Smooth muscle cell (in vitro differentiated cells): ENCODE measurements at regions not wholly inside any gene's neighbourhood (a gene's known extent, or its start where the extent isn't known, plus 50 kb on each side); places are given as distances from the start of the nearest gene placed in this dataset.

Source experiments
- DNase-seq: peaks from one replicate; lab custom pipeline; 2025; ENCODE audit not compliant: unreplicated experiment; lab: John Stamatoyannopoulos, UW
- H2AFZ ChIP-seq: fragments of 200-600 bp; sonication (generic); 2 replicates; pipeline ENCODE4 v1.6.0; 2016; ENCODE audit warnings: antibody characterized with exemption, low read depth, mild to moderate bottlenecking
- H3F3A ChIP-seq: fragments of 200-600 bp; sonication (generic); 2 replicates; pipeline ENCODE4 v1.6.0; 2017; ENCODE audit warnings: antibody characterized with exemption, low read depth
- H3K27ac ChIP-seq: fragments of 200-600 bp; sonication (generic); 2 replicates; pipeline ENCODE4 v1.5.1; 2016; ENCODE audit warnings: low read depth, mild to moderate bottlenecking
- H3K27me3 ChIP-seq: fragments of 200-600 bp; sonication (generic); 2 replicates; pipeline ENCODE4 v1.6.1; 2016; ENCODE audit warnings: low read depth, mild to moderate bottlenecking
- H3K36me3 ChIP-seq: fragments of 200-600 bp; sonication (generic); 2 replicates; pipeline ENCODE4 v1.5.1; 2016; ENCODE audit warnings: low read depth
- H3K4me1 ChIP-seq: fragments of 200-600 bp; sonication (generic); 2 replicates; pipeline ENCODE4 v1.5.1; 2016; ENCODE audit warnings: low read depth
- H3K4me2 ChIP-seq: fragments of 200-600 bp; sonication (generic); 2 replicates; pipeline ENCODE4 v1.6.0; 2016; ENCODE audit warnings: mild to moderate bottlenecking
- H3K4me3 ChIP-seq: fragments of 200-600 bp; sonication (generic); 2 replicates; pipeline ENCODE4 v1.5.1; 2016; ENCODE audit warnings: mild to moderate bottlenecking
- H3K79me2 ChIP-seq: fragments of 200-600 bp; sonication (generic); 2 replicates; pipeline ENCODE4 v1.6.0; 2016; ENCODE audit warnings: low read depth, mild to moderate bottlenecking
- H3K9ac ChIP-seq: fragments of 200-600 bp; sonication (generic); 2 replicates; pipeline ENCODE4 v1.6.0; 2016; ENCODE audit warnings: low read depth
- H3K9me3 ChIP-seq: fragments of 200-600 bp; sonication (generic); replicated peaks from 2 replicates; pipeline ENCODE4 v1.5.1; 2016; ENCODE audit warnings: low read depth
- H4K20me1 ChIP-seq: fragments of 200-600 bp; sonication (generic); 2 replicates; pipeline ENCODE4 v1.6.0; 2016; ENCODE audit warnings: low read depth
- CTCF ChIP-seq: fragments of 200-600 bp; sonication (generic); IDR thresholded peaks from 2 replicates; pipeline ENCODE4 v1.5.1; 2017; ENCODE audit warnings: borderline replicate concordance, mild to moderate bottlenecking, antibody characterized with exemption; ENCODE audit not compliant: insufficient read depth, poor library complexity, severe bottlenecking
- WGBS: methylation state at CpG from one replicate; pipeline ENCODE4 v1.1.7; 2016; ENCODE audit warnings: low lambda C conversion rate; 5-methylcytosine and 5-hydroxymethylcytosine counted together

- Histone ChIP-seq H2AFZ (no peak overlapping the region), H3K79me2 (no peaks in the 10 kb centered on the region), H3K9ac (no peak overlapping the region), H4K20me1 (no peaks in the 10 kb centered on the region), H3K27me3 (peaks cover 8% of the 10 kb centered on the region), H3K9me3 (no peaks in the 10 kb centered on the region), H3K27ac (no peak overlapping the region), H3K4me3 (no peak overlapping the region), H3K4me2 (no peak overlapping the region), H3K4me1 (no peaks in the 10 kb centered on the region), H3F3A (no peaks in the 10 kb centered on the region), H3K36me3 (no peaks in the 10 kb centered on the region)
- DNase-seq, result no peak
- no peak for TF ChIP-seq CTCF
- WGBS, result 64% methylated on average over 2 of the region's 2 CpGs
Observed at GRCh38 chr20:5482791-5483190, 128.0 kb downstream of the GPCPD1 start.

- H3F3A ChIP-seq, result no peaks in the 10 kb centered on the region
- no peak overlapping the region for H3K27ac ChIP-seq
- no peaks in the 10 kb centered on the region for H3K79me2 ChIP-seq
- no peak overlapping the region for H3K9ac ChIP-seq
- H3K36me3 ChIP-seq, result no peaks in the 10 kb centered on the region
- no peak overlapping the region for H3K4me2 ChIP-seq
- H3K4me1 ChIP-seq, result no peaks in the 10 kb centered on the region
- H3K4me3 ChIP-seq, result no peak overlapping the region
- no peak for DNase-seq
- TF ChIP-seq CTCF, result no peak
- peaks cover 8% of the 10 kb centered on the region for H3K27me3 ChIP-seq
- no peaks in the 10 kb centered on the region for H3K9me3 ChIP-seq
- no peaks in the 10 kb centered on the region for H4K20me1 ChIP-seq
- no peak overlapping the region for H2AFZ ChIP-seq
- 85% methylated on average over 4 of the region's 4 CpGs for WGBS
Observed at GRCh38 chr20:5481872-5482271, 128.9 kb downstream of the GPCPD1 start.

GRCh38 chr20:5480824-5481600 lies 129.8 kb downstream of the GPCPD1 start:
- H3K4me1 ChIP-seq, result no peaks in the 10 kb centered on the region
- no peak overlapping the region for H2AFZ ChIP-seq
- no peaks in the 10 kb centered on the region for H4K20me1 ChIP-seq
- DNase-seq, result no peak
- H3K27ac ChIP-seq, result no peak overlapping the region
- H3K4me2 ChIP-seq, result no peak overlapping the region
- 77% methylated on average over 6 of the region's 6 CpGs for WGBS
- TF ChIP-seq CTCF, result no peak
- H3K9me3 ChIP-seq, result no peaks in the 10 kb centered on the region
- H3K36me3 ChIP-seq, result no peaks in the 10 kb centered on the region
- no peak overlapping the region for H3K9ac ChIP-seq
- no peaks in the 10 kb centered on the region for H3F3A ChIP-seq
- H3K4me3 ChIP-seq, result no peak overlapping the region
- H3K79me2 ChIP-seq, result no peaks in the 10 kb centered on the region
- H3K27me3 ChIP-seq, result peaks cover 2% of the 10 kb centered on the region
